Fibroblast of villous mesenchyme (primary cell): ENCODE measurements at regions not wholly inside any gene's neighbourhood (a gene's known extent, or its start where the extent isn't known, plus 50 kb on each side); places are given as distances from the start of the nearest gene placed in this dataset.

Source experiments
- DNase-seq: peaks from one replicate; pipeline ENCODE4 v3.0.0-alpha.2; 2010; ENCODE audit warnings: low read depth
- H3K4me3 ChIP-seq: 2 replicates; pipeline ENCODE4 v1.5.1; 2011; ENCODE audit warnings: low read depth, mild to moderate bottlenecking, low read length
- TF ChIP-seq, protein P1 (sequence below): IDR thresholded peaks from 2 replicates; pipeline ENCODE4 v1.5.1; 2012; ENCODE audit warnings: low read depth, mild to moderate bottlenecking, low read length; ENCODE audit not compliant: insufficient read depth

DNA sequence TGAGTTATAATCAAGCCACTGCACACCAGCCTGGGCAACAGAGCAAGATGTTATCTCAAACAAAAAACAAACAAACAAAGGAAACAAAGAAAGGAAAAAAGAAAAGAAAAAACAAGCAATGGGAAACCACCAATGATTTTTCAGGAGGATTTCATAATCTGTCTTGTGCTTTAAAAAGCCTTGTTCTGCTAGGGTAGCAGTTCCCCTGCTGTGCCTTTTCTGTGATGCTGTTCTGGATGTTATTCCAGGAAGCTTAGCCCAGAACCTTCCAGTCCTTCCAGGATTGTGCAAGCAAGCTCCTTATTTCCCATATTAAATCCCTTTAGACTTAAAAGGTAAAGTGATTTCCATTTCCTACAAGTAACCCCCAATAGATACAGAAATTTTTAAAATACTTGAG, 171.1 kb downstream of the ABCC12 start:
- TF ChIP-seq, protein P1, sequence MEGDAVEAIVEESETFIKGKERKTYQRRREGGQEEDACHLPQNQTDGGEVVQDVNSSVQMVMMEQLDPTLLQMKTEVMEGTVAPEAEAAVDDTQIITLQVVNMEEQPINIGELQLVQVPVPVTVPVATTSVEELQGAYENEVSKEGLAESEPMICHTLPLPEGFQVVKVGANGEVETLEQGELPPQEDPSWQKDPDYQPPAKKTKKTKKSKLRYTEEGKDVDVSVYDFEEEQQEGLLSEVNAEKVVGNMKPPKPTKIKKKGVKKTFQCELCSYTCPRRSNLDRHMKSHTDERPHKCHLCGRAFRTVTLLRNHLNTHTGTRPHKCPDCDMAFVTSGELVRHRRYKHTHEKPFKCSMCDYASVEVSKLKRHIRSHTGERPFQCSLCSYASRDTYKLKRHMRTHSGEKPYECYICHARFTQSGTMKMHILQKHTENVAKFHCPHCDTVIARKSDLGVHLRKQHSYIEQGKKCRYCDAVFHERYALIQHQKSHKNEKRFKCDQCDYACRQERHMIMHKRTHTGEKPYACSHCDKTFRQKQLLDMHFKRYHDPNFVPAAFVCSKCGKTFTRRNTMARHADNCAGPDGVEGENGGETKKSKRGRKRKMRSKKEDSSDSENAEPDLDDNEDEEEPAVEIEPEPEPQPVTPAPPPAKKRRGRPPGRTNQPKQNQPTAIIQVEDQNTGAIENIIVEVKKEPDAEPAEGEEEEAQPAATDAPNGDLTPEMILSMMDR = no peak
- H3K4me3 ChIP-seq = no peak overlapping the region
- no peak for DNase-seq

DNA sequence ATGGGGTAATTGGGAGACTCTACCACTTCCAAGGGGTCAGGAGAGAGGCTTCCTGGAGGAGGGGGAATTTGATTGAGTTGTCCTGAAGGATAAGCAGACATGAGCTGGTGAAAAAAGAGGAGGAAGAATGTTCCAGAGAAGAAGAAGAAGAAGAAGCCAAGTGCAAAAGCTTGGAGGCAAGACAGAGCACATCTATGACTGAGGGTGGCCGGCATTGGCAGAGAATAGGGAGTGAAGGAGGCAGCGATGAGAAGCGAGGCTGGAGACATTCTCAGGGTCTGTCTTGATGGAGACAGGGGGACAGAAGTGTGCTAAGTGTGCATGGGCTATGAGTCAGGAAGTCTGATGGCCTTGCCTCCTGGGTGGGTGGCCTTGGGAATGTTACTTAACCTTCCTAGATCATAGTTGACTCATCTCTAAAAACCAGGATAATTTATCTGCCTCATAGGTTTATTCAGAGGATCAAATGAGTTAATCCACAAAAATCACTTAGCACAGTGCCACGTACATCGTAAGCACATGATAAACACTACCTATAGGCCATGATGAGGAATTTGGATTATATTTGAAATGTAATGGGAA, 171.7 kb downstream of the ABCC12 start:
- H3K4me3 ChIP-seq = no peak overlapping the region
- no peak for DNase-seq
- TF ChIP-seq, protein P1 = no peak

DNA sequence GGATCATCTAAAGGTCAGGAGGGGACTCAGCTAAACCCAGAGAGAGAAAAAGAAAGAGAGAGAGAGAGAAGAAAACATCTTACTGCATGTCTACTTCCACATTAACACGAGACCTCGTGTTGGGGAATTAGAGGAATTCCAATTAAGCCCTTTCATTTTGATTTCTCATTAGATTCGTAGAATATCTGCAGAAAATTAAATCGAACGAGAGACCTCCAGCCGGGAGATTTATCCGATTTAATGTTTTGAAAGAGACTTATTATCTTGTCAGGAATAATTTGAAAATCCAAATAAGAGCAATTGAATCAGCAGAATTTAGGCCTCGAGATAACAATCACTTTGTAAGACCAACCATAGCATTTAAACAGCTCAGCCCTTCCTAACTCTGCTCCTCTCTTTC, 175.6 kb downstream of the ABCC12 start:
- TF ChIP-seq, protein P1 = no peak
- no peak overlapping the region for H3K4me3 ChIP-seq
- DNase-seq = no peak

DNA sequence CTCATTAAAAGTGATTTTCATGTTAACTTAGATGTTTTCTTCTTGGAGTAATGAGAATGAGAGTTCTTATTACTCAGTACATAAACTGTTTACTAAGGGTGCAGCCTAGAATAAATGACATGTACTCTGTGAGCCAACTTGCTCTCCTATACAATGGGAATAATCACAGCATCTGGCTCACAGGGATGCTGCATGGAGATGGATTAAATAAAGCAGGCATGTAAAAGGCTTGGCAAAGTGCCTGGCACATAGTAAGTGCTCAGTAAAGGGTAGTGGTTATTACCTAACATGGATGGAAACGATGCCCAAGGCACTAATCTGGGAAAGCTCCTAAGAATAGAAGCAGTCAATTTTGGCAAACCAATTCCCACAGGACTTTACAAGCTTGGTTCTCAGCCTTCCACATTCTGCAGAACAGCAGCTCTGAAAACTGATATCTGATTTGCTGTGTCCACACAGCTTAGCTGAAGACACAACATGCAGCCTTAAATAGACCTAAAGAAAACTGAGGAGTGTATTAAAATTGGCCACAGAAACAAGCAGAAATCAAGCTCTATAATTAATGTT, 176.1 kb downstream of the ABCC12 start:
- TF ChIP-seq, protein P1 = no peak
- DNase-seq = no peak
- H3K4me3 ChIP-seq = no peak overlapping the region

DNA sequence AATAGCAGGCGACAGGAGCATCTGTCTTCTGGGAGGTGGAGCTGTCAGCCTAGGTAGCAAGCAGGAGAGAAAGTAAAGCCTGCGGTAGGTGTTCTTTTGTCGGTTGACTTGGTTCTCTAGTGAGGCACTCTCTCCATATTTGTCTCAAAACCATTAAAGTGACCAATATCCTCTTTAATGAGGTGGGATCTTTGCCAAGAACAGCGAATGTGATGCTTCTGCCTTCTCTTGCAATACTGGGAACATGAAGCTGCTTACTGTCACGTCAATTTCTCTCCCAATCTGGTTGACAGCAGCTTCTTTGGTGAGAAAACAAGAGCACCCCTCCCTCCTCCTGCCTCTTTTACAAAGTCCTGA, 176.7 kb downstream of the ABCC12 start:
- DNase-seq = no peak
- TF ChIP-seq, protein P1 = no peak

DNA sequence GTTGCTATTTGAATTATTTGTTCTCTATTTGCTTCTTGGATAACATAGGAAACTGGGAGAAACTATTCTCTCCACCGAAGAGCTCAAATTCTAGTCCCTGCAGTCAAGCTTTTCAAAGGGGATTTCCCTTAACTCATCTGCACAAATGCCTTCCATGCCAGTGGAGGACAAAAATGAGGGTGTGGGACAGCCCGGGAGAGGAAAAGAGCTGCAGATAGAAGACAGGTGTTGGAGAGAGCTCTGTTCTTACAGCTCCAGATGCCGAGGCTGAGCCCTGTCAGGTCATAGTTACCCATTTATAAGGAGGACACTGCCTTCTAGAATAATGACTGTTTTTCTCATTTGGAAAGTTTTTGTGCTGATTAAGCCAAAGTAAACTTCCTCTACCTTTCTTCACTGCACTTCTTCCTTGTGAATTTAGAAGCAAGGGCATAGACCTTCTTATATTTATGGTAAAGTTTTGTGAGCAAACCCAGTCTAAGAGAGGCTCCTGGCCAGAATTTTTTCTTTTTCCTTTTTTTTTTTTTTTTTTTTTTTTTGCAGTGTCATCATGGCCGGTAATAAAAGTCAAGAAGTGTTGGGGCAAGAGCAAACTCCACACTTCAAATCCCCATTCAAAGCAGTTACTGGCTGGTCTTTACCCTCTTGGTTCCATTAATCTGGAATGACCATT, 177.2 kb downstream of the ABCC12 start:
- H3K4me3 ChIP-seq = no peak overlapping the region
- TF ChIP-seq, protein P1 = no peak
- no peak for DNase-seq

More for the DNA sequence above, 176.7 kb downstream of the ABCC12 start:
- no peak overlapping the region for H3K4me3 ChIP-seq
